ENCODE measurements at regions not wholly inside any gene's neighbourhood (a gene's known extent, or its start where the extent isn't known, plus 50 kb on each side); places are given as distances from the start of the nearest gene placed in this dataset.
A peak's percentile ranks its signal among the peaks of the same experiment; 100 is the strongest.

GRCh38 chr1:220982686-220983085 lies 103.4 kb downstream of the HLX start:
- Histone ChIP-seq H3K36me3 (no peaks in the 10 kb centered on the region), H3K9me3 (no peaks in the 10 kb centered on the region), H3K4me1 (no peaks in the 10 kb centered on the region), H3K27me3 (no peaks in the 10 kb centered on the region), H3K27ac (no peak overlapping the region), H3K4me3 (no peak overlapping the region)
- TF ChIP-seq CTCF (IDR thresholded peaks at IDR 0.05), result no peak
- no peak for DNase-seq
- intact Hi-C loops (cut with DNase I), result no loop called here
- ATAC-seq, result no peak

- ATAC-seq, result no peak
- intact Hi-C loops (cut with DNase I), result no loop called here
- no peak overlapping the region for H3K4me3 ChIP-seq
- no peak for DNase-seq
- H3K36me3 ChIP-seq, result no peaks in the 10 kb centered on the region
- no peak for TF ChIP-seq CTCF (IDR thresholded peaks at IDR 0.05)
- no peak overlapping the region for H3K27ac ChIP-seq
- no peaks in the 10 kb centered on the region for H3K27me3 ChIP-seq
- H3K4me1 ChIP-seq, result no peaks in the 10 kb centered on the region
- H3K9me3 ChIP-seq, result no peaks in the 10 kb centered on the region
These were observed 104.8 kb downstream of the HLX start for GRCh38 chr1:220983877-220984635.

GRCh38 chr1:220990427-220991339 lies 111.4 kb downstream of the HLX start:
- Histone ChIP-seq H3K36me3 (no peaks in the 10 kb centered on the region), H3K4me3 (no peak overlapping the region), H3K27me3 (peaks cover 0 to 5% of the 10 kb centered on the region in 2 donors), H3K27ac (no peak overlapping the region), H3K9me3 (no peaks in the 10 kb centered on the region), H3K4me1 (peaks cover 0 to 6% of the 10 kb centered on the region in 2 donors)
- DNase-seq (no peak), ATAC-seq (peak; percentile 35)
- intact Hi-C loops (cut with DNase I), result no loop called here
- no peak for TF ChIP-seq CTCF (IDR thresholded peaks at IDR 0.05)

GRCh38 chr1:220991506-220991905 lies 112.3 kb downstream of the HLX start:
- Histone ChIP-seq H3K4me3 (no peak overlapping the region), H3K36me3 (no peaks in the 10 kb centered on the region), H3K4me1 (peaks cover 0 to 6% of the 10 kb centered on the region in 2 donors), H3K27ac (no peak overlapping the region), H3K27me3 (peaks cover 0 to 5% of the 10 kb centered on the region in 2 donors), H3K9me3 (no peaks in the 10 kb centered on the region)
- DNase-seq (no peak), ATAC-seq (peak; percentile 24)
- TF ChIP-seq CTCF (IDR thresholded peaks at IDR 0.05), result no peak
- intact Hi-C loops (cut with DNase I), result no loop called here

All from left lung (tissue), 4 donors.